Natural killer cell (primary cell): ENCODE measurements at regions not wholly inside any gene's neighbourhood (a gene's known extent, or its start where the extent isn't known, plus 50 kb on each side); places are given as distances from the start of the nearest gene placed in this dataset.

Experiments used
- ATAC-seq, 3 donors: fragments of 150-1000 bp in 2 of 3; fragments of 200-7000 bp in 1 of 3; cut with Tn5 transposase; 1 replicate in 1 of 3; 2 replicates in 2 of 3; pipeline ENCODE4 v1.10.0; 2021; ENCODE audit warnings: mild to moderate bottlenecking in 2 of 3, moderate library complexity in 2 of 3
- DNase-seq, 2 donors: peaks; one replicate each; pipeline versions ENCODE4 v3.0.0 to v3.0.0-alpha.2; 2013 to 2021; ENCODE audit warnings: mixed read lengths in 1 of 2
- H3K27ac ChIP-seq: one replicate; pipeline ENCODE4 v1.5.1; 2013; ENCODE audit warnings: mild to moderate bottlenecking, low read length
- H3K27me3 ChIP-seq: one replicate; pipeline ENCODE4 v1.6.1; 2013; ENCODE audit warnings: low read length; ENCODE audit not compliant: control insufficient read depth, insufficient read depth
- H3K36me3 ChIP-seq: one replicate; pipeline ENCODE4 v1.6.1; 2013; ENCODE audit warnings: low read length; ENCODE audit not compliant: control insufficient read depth, insufficient read depth
- H3K4me1 ChIP-seq: one replicate; pipeline ENCODE4 v1.6.1; 2013; ENCODE audit warnings: low read length; ENCODE audit not compliant: control insufficient read depth, insufficient read depth
- H3K4me3 ChIP-seq: one replicate; pipeline ENCODE4 v1.5.1; 2013; ENCODE audit warnings: low read length
- H3K9me3 ChIP-seq: one replicate; pipeline ENCODE4 v1.6.1; 2013; ENCODE audit warnings: low read length; ENCODE audit not compliant: control insufficient read depth, insufficient read depth
- H3K27ac Mint-ChIP-seq, 2 donors: one replicate each; pipeline ENCODE4 v1.8.0; 2022; ENCODE audit warnings: mild to moderate bottlenecking in 2 of 2, mixed read lengths in 2 of 2, moderate library complexity in 1 of 2
- H3K27me3 Mint-ChIP-seq, 2 donors: one replicate each; pipeline ENCODE4 v1.8.0; 2022; ENCODE audit warnings: low read depth in 2 of 2, mixed read lengths in 2 of 2
- H3K36me3 Mint-ChIP-seq: one replicate; pipeline ENCODE4 v1.8.0; 2022; ENCODE audit warnings: mixed read lengths
- H3K4me1 Mint-ChIP-seq, 2 donors: one replicate each; pipeline ENCODE4 v1.8.0; 2022; ENCODE audit warnings: mixed read lengths in 2 of 2
- H3K4me3 Mint-ChIP-seq: one replicate; pipeline ENCODE4 v1.8.0; 2022; ENCODE audit warnings: mild to moderate bottlenecking, moderate library complexity, mixed read lengths
- H3K9me3 Mint-ChIP-seq, 2 donors: one replicate each; pipeline ENCODE4 v1.8.0; 2022; ENCODE audit warnings: mixed read lengths in 2 of 2
- CTCF ChIP-seq: fragments of 200-600 bp; IDR thresholded peaks from one replicate; pipeline ENCODE4 v1.8.0; 2022; ENCODE audit warnings: antibody characterized with exemption
- WGBS: methylation state at CpG from one replicate; pipeline ENCODE4 v1.1.7; 2013; ENCODE audit warnings: missing lambda C conversion rate; ENCODE audit not compliant: insufficient coverage; 5-methylcytosine and 5-hydroxymethylcytosine counted together
- intact Hi-C: fragments of 100-400 bp; cut with micrococcal nuclease; formaldehyde crosslinking; loops from one replicate; pipeline ENCODE4 v1.14.2; 2022

DNA sequence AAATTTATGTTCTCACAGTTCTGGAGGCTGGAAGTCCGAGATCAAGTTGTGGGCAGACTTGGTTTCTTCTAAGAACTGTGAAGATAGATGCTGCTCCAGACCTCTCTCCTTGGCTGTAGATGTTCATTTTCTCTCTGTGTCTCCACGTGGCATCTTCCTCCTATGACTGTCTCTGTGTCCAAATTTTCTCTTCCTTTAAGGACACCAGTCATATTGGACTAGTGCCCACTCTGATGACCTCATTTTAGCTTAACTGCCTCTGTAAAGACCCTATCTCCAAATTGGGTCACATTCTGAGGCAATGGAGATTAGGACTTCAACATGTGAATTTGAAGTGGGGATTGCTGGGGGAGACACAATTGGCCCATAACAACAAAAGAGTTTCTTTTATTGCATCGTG is 125.3 kb upstream of the ETS2 start:
- H3K9me3 Mint-ChIP-seq = no peaks in the 10 kb centered on the region
- H3K36me3 Mint-ChIP-seq = no peaks in the 10 kb centered on the region
- peaks cover 17 to 63% of the 10 kb centered on the region in 2 donors for H3K27me3 Mint-ChIP-seq
- no peak overlapping the region for H3K4me3 ChIP-seq
- H3K4me1 Mint-ChIP-seq = peaks cover 10 to 11% of the 10 kb centered on the region in 2 donors
- H3K27ac Mint-ChIP-seq = no peak overlapping the region
- DNase-seq (no peak), ATAC-seq (no peak)
- peaks cover 9% of the 10 kb centered on the region for H3K27me3 ChIP-seq
- WGBS = 72% methylated on average over 3 of the region's 3 CpGs
- no peaks in the 10 kb centered on the region for H3K9me3 ChIP-seq
- no peak overlapping the region for H3K27ac ChIP-seq
- H3K4me3 Mint-ChIP-seq = no peak overlapping the region
- H3K4me1 ChIP-seq = peaks cover 3% of the 10 kb centered on the region
- TF ChIP-seq CTCF = no peak
- no peaks in the 10 kb centered on the region for H3K36me3 ChIP-seq
- intact Hi-C loops = no loop called here

DNA sequence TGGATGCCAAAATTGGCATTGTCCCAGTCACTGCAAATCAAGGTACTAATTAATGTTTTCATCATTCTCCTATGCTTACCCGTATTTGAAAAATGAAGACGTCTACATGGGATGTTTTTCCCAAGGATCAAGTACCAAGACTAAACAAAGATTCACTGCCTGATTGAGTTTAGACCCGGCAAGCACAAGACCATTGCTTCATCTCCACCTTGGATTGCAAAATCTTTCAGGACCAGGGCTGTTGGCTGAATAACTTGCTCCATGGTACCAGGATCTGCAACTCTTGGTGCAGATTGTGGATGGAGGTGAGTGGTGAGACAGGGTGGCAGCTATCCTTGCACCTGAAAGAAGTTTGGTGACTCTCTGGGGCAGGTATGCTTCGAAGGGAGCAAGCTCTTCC is 122.5 kb upstream of the ETS2 start:
- intact Hi-C loops = no loop called here
- H3K36me3 Mint-ChIP-seq = no peaks in the 10 kb centered on the region
- Histone ChIP-seq H3K4me3 (no peak overlapping the region), H3K4me1 (peaks cover 3% of the 10 kb centered on the region), H3K27me3 (peaks cover 8% of the 10 kb centered on the region), H3K27ac (no peak overlapping the region), H3K36me3 (no peaks in the 10 kb centered on the region), H3K9me3 (no peaks in the 10 kb centered on the region)
- no peak overlapping the region for H3K4me3 Mint-ChIP-seq
- DNase-seq (no peak), ATAC-seq (no peak)
- TF ChIP-seq CTCF = no peak
- peaks cover 16 to 59% of the 10 kb centered on the region in 2 donors for H3K27me3 Mint-ChIP-seq
- no peak overlapping the region for H3K27ac Mint-ChIP-seq
- H3K9me3 Mint-ChIP-seq = no peaks in the 10 kb centered on the region
- peaks cover 10 to 11% of the 10 kb centered on the region in 2 donors for H3K4me1 Mint-ChIP-seq
- 76% methylated on average over 4 of the region's 4 CpGs for WGBS

DNA sequence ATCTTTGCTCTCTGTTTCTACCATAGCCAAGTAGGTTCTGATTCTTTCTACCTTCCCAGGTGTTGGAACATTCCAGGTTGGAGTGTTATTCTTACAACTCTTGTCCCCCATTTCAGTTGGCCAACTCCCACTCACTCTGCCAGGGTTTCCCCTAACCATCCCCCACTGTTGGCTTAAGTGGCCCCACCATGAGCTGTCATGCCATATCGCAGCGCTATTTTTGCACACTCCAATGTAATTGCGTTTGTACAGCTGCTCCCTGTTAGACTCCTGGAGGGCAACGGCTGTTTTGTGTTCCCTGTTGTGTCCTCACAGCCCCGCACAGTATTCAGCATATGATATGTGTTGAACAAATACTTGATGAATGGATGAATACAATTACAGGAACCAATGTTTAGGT is 117.7 kb upstream of the ETS2 start:
- no peaks in the 10 kb centered on the region for H3K36me3 Mint-ChIP-seq
- peaks cover 0 to 2% of the 10 kb centered on the region in 2 donors for H3K9me3 Mint-ChIP-seq
- WGBS = 95% methylated on average over 5 of the region's 5 CpGs
- H3K27me3 Mint-ChIP-seq = peaks cover 14 to 32% of the 10 kb centered on the region in 2 donors
- no peak for TF ChIP-seq CTCF
- no peak for DNase-seq
- Histone ChIP-seq H3K27ac (no peak overlapping the region), H3K36me3 (no peaks in the 10 kb centered on the region), H3K9me3 (no peaks in the 10 kb centered on the region), H3K4me1 (no peaks in the 10 kb centered on the region), H3K27me3 (no peaks in the 10 kb centered on the region), H3K4me3 (no peak overlapping the region)
- H3K4me1 Mint-ChIP-seq = no peaks in the 10 kb centered on the region
- H3K27ac Mint-ChIP-seq = no peak overlapping the region
- H3K4me3 Mint-ChIP-seq = no peak overlapping the region
- ATAC-seq = no peak
- intact Hi-C loops = no loop called here

DNA sequence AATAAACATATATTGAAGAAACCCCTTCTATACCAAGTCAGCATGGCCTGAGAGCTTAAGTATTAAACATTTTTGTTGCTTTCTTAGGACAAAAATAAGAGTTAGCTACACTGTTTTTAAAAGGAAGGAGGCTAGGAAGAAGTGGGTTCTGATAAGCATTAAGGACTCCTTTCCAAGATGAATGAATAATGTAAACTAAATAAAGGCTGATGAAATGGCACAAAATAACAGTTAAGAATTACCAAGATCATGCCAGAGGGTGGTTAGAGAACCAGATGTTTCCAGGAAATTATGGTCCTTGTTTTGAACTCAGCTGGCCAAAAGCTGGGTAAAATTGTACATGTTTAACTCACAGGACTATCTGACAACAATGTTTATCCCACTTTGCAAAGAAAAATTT is 114.1 kb upstream of the ETS2 start:
- H3K9me3 Mint-ChIP-seq = peaks cover 0 to 2% of the 10 kb centered on the region in 2 donors
- H3K4me3 Mint-ChIP-seq = no peak overlapping the region

More for the DNA sequence above, 114.1 kb upstream of the ETS2 start:
- no peak for TF ChIP-seq CTCF
- Mint-ChIP-seq H3K4me1 (no peaks in the 10 kb centered on the region), H3K27ac (no peak overlapping the region), H3K36me3 (no peaks in the 10 kb centered on the region), H3K27me3 (peaks cover 18 to 27% of the 10 kb centered on the region in 2 donors)
- no peaks in the 10 kb centered on the region for H3K4me1 ChIP-seq
- H3K9me3 ChIP-seq = no peaks in the 10 kb centered on the region
- no peaks in the 10 kb centered on the region for H3K36me3 ChIP-seq
- H3K27me3 ChIP-seq = no peaks in the 10 kb centered on the region
- no peak for DNase-seq
- H3K27ac ChIP-seq = no peak overlapping the region
- intact Hi-C loops = no loop called here
- ATAC-seq = no peak
- H3K4me3 ChIP-seq = no peak overlapping the region
